ENCODE measurements at regions not wholly inside any gene's neighbourhood (a gene's known extent, or its start where the extent isn't known, plus 50 kb on each side); places are given as distances from the start of the nearest gene placed in this dataset.

DNA sequence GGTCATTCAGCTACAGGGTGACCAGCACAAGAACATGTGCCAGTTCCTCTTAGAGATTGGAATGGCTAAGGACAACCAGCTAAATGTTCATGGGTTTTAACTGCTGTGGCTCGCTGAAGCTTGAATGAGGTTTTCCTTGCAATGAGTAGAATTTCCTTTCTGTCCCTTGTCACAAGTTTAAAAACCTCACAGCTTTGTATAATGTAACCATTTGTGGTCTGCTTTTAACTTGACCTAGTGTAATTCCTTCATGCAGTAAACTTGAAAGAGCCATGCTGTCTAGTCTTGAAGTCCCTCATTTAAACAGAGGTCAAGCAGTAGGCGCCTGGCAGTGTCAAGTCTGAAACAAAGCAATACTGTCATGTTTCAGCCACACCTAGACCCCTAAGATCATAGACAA lies 181.3 kb upstream of the DMRT1 start:
- H3K4me3 ChIP-seq (ENCODE audit: low read depth, low read length), result no peak overlapping the region
- TF ChIP-seq, protein P1, sequence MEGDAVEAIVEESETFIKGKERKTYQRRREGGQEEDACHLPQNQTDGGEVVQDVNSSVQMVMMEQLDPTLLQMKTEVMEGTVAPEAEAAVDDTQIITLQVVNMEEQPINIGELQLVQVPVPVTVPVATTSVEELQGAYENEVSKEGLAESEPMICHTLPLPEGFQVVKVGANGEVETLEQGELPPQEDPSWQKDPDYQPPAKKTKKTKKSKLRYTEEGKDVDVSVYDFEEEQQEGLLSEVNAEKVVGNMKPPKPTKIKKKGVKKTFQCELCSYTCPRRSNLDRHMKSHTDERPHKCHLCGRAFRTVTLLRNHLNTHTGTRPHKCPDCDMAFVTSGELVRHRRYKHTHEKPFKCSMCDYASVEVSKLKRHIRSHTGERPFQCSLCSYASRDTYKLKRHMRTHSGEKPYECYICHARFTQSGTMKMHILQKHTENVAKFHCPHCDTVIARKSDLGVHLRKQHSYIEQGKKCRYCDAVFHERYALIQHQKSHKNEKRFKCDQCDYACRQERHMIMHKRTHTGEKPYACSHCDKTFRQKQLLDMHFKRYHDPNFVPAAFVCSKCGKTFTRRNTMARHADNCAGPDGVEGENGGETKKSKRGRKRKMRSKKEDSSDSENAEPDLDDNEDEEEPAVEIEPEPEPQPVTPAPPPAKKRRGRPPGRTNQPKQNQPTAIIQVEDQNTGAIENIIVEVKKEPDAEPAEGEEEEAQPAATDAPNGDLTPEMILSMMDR (IDR thresholded peaks at IDR 0.05; ENCODE audit: low read depth, low read length), result no peak

- no peak overlapping the region for H3K4me3 ChIP-seq (ENCODE audit: low read depth, low read length)
- TF ChIP-seq, protein P1 (IDR thresholded peaks at IDR 0.05; ENCODE audit: low read depth, low read length), result no peak
Measured at GRCh38 chr9:663541-663940, 178.0 kb upstream of the DMRT1 start.

DNA sequence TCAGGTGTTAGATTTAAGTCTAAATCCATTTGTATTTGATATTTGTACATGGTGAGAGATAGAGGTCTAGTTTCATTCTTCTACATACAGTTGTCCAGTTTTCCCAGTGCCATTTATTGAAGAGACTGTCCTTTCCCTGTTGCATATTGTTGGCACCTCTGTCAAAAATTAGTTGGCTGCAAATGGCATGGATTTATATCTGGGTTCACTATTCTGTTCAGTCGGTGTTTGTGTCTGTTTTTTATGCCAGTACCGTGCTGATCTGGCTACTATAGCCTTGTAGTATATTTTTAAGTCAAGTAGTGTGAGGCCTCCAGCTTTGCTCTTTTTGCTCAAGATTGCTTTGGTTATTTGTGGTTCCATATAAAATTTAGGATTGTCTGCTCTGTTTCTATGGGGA lies 176.2 kb upstream of the DMRT1 start:
- TF ChIP-seq, protein P1 (IDR thresholded peaks at IDR 0.05; ENCODE audit: low read depth, low read length), result no peak
- no peak overlapping the region for H3K4me3 ChIP-seq (ENCODE audit: low read depth, low read length)

DNA sequence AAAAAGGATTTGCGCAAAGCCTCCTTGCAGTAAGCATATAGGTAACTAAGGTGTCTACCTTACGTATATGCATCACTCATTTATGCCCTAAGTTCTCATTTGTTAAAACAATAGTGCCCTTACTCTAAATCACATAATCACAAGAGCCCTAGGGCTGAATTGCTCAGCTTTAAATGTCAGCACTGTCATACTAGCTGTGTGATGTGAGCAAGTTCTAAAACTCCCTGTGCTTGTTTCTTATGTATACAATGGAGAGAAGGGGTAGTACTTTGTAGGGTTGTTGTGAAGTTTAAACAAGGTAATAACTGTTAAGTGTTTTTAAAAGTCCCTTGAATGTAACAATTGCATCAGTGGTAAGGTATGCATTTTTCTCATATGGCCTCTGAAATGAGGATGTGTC lies 169.5 kb upstream of the DMRT1 start:
- TF ChIP-seq, protein P1 (IDR thresholded peaks at IDR 0.05; ENCODE audit: low read depth, low read length), result no peak
- no peak overlapping the region for H3K4me3 ChIP-seq (ENCODE audit: low read depth, low read length)

DNA sequence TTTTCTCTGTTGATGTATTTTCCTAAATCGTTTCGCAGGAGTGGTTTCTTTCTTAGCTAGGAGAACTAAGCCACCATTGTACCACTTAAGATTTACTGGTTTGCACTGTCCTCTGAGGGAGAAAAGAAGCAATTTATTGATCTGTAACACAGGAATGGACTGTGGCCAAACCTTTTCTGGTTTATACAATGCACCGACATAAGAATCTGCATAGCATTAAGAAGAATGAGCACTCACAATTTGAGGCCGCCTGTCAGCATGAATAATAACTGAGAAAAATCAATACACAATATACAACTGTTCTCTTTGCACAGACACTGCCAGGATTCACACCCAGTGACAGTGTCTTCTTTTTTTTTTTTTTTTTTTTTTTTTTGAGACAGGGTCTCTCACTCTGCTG lies 168.6 kb upstream of the DMRT1 start:
- TF ChIP-seq, protein P1 (IDR thresholded peaks at IDR 0.05; ENCODE audit: low read depth, low read length), result no peak
- no peak overlapping the region for H3K4me3 ChIP-seq (ENCODE audit: low read depth, low read length)

DNA sequence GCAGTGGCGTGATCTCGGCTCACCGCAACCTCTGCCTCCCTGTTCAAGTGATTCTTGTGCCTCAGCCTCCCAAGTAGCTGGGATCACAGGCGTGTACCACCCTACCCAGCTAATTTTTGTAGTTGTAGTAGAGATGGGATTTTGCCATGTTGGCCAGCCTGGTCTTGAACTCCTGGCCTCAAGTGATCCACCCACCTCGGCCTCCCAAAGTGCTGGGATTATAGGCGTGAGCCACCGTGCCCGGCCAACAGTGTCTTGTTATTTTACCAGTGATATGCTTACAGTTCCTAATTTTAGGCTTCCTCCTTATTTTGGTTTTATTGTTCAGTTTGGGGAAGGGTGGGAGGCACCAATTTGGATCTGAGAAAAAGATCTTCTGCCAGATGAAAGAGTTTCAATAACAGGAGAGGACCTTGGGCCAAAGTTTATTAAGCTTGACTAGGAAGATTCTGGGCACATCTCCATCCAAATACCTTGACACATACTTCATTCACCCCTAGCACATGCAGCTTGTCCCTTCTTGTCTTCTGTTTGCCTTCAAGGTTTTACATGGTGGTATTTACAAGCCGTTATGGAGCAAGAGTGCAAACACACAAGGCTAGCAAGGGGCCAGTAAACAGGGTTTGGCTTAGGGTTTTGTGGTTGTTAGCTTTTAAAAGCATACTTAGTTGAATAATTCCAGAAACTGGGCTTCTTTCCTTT lies 168.1 kb upstream of the DMRT1 start:
- TF ChIP-seq, protein P1 (IDR thresholded peaks at IDR 0.05; ENCODE audit: low read depth, low read length), result no peak
- no peak overlapping the region for H3K4me3 ChIP-seq (ENCODE audit: low read depth, low read length)

DNA sequence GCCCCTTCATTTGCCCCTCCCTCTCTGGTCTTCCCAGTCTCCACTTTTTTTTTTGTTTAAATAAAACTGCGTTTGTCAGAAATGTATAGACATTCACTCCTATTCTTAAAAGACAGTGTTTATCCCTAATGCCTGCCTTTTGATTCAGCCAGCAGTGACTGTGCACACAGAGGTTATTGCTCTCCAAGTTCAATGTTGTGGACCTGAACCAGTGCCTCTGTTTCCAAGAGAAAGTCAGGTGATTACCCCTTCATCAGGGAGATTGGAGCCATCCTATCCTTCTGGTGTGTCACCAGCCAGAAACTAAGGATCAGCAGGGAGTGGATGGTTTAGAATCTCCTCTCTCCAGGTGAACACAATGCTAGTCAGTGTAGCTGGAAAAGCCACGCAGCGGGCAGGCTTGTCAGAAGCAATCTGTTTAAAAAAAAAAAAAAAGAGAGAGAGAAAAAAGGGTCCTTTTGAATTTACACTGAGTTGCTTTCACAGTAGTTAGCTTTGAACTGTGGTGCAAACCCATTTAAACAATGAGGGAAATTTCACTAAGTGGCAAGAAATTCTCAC lies 167.5 kb upstream of the DMRT1 start:
- TF ChIP-seq, protein P1 (IDR thresholded peaks at IDR 0.05; ENCODE audit: low read depth, low read length), result no peak
- no peak overlapping the region for H3K4me3 ChIP-seq (ENCODE audit: low read depth, low read length)
